DND-41 (cell line): ENCODE measurements at regions not wholly inside any gene's neighbourhood (a gene's known extent, or its start where the extent isn't known, plus 50 kb on each side); places are given as distances from the start of the nearest gene placed in this dataset.

Source experiments
- EZH2 ChIP-seq: IDR thresholded peaks from 3 replicates; pipeline ENCODE4 v1.6.1; 2012; ENCODE audit warnings: borderline replicate concordance, low read depth, mild to moderate bottlenecking, moderate library complexity, low read length, inconsistent platforms; ENCODE audit not compliant: severe bottlenecking
- TF ChIP-seq, protein P1 (sequence below): IDR thresholded peaks from 2 replicates; pipeline ENCODE4 v1.5.1; 2012; ENCODE audit warnings: borderline replicate concordance, low read length, moderate library complexity, mild to moderate bottlenecking; ENCODE audit not compliant: poor library complexity, severe bottlenecking; ENCODE audit errors: extremely low read depth

DNA sequence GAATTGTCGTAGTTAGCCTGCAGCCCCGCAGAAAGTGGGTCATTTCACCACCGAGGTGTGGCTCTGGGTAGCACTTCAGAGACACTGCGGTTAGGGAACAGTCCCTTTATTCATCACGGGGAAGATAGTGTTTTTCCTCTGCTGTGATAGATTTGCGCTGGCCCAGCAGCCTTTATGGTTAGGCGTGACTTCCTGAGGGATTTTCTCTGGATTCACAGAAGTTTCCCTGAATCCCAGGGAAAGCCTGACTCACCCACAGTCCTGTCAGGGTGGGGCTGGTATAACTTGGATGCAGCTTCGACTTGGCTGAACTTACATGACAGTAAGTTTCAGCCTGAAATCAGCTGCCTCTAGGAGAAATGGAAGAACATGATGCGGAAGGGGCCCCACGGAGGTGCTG lies 196.3 kb upstream of the HHIP start:
- TF ChIP-seq, protein P1, sequence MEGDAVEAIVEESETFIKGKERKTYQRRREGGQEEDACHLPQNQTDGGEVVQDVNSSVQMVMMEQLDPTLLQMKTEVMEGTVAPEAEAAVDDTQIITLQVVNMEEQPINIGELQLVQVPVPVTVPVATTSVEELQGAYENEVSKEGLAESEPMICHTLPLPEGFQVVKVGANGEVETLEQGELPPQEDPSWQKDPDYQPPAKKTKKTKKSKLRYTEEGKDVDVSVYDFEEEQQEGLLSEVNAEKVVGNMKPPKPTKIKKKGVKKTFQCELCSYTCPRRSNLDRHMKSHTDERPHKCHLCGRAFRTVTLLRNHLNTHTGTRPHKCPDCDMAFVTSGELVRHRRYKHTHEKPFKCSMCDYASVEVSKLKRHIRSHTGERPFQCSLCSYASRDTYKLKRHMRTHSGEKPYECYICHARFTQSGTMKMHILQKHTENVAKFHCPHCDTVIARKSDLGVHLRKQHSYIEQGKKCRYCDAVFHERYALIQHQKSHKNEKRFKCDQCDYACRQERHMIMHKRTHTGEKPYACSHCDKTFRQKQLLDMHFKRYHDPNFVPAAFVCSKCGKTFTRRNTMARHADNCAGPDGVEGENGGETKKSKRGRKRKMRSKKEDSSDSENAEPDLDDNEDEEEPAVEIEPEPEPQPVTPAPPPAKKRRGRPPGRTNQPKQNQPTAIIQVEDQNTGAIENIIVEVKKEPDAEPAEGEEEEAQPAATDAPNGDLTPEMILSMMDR: no peak
- TF ChIP-seq EZH2: no peak
